ENCODE measurements at regions not wholly inside any gene's neighbourhood (a gene's known extent, or its start where the extent isn't known, plus 50 kb on each side); places are given as distances from the start of the nearest gene placed in this dataset.

DNA sequence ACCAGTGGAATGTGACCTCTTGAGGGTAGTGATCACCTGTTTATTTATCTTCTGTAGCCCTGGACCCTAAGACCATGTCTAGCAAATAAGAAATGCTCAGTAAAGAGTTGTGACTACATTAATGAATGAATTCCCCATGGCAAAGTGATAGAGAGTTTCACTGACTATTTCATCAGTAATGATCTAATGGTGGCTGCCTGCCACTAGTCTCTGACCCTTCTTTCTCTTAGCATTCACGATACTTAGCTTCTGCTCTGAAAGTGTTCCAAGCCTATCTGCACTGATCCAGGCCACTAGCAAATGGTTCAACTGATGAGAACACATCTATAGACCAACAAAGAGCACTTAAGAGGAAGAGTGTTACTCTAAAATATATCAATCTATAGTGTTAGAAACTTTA is 50.0 kb upstream of the RASGEF1B start:
- DNase-seq, result no peak

All from activated naive CD4-positive, alpha-beta T cell treated with Interleukin-2 at 50 U/mL for 16 hours (primary cell).